Cardiac fibroblast (primary cell): ENCODE measurements at regions not wholly inside any gene's neighbourhood (a gene's known extent, or its start where the extent isn't known, plus 50 kb on each side); places are given as distances from the start of the nearest gene placed in this dataset.
"Not testable (repeated sequence)": the region's sequence is repeated elsewhere in the genome, so short reads cannot be mapped to it uniquely, and the experiment has no call there.

Source experiments
- DNase-seq, 2 donors: peaks; one replicate each; pipeline versions ENCODE4 v3.0.0 to v3.0.0-alpha.2; 2010; ENCODE audit warnings: low read depth in 2 of 2
- H3K4me3 ChIP-seq, 2 donors: replicated peaks in 1 of 2; 1 replicate in 1 of 2; 2 replicates in 1 of 2; pipeline ENCODE4 v1.5.1; 2011; ENCODE audit warnings: low read depth in 2 of 2, low read length in 2 of 2, mild to moderate bottlenecking in 2 of 2, moderate library complexity in 1 of 2
- CTCF ChIP-seq: IDR thresholded peaks from one replicate; pipeline ENCODE4 v1.5.1; 2011; ENCODE audit warnings: low read depth, mild to moderate bottlenecking, low read length, inconsistent platforms

DNA sequence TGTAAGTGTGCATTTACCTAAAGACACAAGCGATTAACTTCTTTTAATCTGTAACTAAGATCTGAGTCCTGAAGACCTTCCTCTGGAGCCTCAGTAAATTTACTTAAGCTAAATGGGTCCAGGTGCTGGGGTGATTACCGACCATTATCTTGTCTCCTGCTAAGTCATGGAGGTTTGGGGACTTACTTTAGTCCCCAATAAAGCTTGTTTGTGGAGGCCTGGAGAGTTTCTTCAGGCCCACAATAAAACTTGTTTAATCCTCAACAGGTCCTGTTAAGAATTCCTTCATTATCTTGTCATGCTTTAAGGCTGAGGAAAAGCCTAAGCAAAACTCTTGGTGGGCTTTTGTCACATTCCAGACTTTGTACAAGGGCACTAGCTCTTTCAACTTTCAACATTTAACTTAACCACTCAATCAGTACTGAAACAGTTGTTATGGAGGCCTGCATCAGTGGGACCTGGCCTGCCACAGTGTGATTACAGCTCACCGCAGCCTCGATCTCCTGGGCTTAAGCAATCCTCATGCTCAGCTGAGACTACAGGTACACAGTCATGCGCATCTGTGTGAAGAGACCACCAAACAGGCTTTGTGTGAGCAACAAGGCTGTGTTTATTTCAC, 84.0 kb downstream of the FMO4 start:
- no peak for TF ChIP-seq CTCF
- H3K4me3 ChIP-seq, result no peak overlapping the region
- no peak for DNase-seq

- DNase-seq, result peak; percentile 29 to 56
- TF ChIP-seq CTCF, result no peak
- H3K4me3 ChIP-seq, result no peak overlapping the region
These were observed 81.9 kb upstream of the PRRC2C start for GRCh38 chr1:171403393-171403792.

- DNase-seq, result no peak
- no peak overlapping the region for H3K4me3 ChIP-seq
- TF ChIP-seq CTCF, result no peak
These were observed 80.0 kb upstream of the PRRC2C start for GRCh38 chr1:171405391-171405714.

DNA sequence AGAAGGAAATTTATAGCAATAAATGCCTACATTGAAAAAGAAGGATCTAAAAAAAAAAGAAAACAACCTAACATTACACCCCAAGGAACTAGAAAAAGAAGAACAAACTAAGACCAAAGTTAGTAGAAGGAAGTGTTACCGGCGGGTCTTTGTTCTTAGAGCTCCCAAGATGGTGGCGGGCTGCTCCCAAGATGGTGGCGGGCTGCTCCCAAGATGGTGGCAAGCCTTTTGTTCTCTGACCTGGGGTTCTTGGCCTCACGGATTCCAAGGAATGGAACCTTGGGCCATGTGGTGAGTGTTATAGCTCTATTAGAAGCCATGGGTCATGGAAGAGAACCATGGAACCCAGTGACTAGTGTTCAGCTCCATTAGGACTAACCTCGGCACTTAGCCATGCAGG, 71.8 kb upstream of the PRRC2C start:
- H3K4me3 ChIP-seq, DNase-seq: not testable (repeated sequence)

DNA sequence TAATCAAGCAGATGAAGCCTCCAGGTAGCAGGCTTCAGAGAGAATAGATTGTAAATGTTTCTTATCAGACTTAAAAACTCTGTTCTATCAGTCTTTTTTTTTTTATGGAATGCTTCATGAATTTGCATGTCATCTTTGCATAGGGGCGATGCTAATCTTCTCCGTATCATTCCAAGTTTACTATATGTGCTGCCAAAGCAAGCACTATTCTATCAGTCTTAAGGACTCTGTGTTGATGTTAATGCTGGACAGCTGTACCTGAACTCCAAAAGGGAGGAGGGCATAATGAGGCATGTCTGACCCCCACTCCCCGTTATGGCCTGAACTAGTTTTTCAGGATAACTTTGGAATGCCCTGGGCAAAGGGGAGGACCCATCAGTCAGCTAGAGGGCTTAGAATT, 66.8 kb upstream of the PRRC2C start:
- no peak overlapping the region for H3K4me3 ChIP-seq
- DNase-seq, result no peak
- TF ChIP-seq CTCF, result no peak

DNA sequence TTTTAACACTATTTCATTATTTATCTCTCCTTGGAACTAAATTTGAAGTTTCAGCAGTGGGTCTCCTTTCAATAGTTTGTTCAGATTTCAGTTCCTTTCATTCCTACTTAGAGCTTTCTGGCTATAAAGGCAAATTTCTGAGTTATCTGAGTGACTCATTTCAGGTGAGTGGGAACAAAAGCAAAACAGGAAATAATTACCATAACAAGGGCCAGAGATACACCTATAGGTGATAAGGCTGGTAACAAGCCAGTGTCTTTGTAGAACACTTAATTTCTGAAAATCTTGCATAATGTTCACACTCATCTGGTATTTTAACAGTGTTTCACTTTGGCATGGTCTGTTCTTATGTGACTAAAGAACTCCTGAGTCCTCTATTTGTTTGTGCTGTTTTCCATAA, 64.5 kb upstream of the PRRC2C start:
- no peak overlapping the region for H3K4me3 ChIP-seq
- DNase-seq, result no peak
- TF ChIP-seq CTCF, result no peak

GRCh38 chr1:171421413-171422020, 63.8 kb upstream of the PRRC2C start:
- no peak for DNase-seq
- H3K4me3 ChIP-seq, result no peak overlapping the region
- TF ChIP-seq CTCF, result no peak
